ENCODE measurements at regions not wholly inside any gene's neighbourhood (a gene's known extent, or its start where the extent isn't known, plus 50 kb on each side); places are given as distances from the start of the nearest gene placed in this dataset.
"Not testable (repeated sequence)": the region's sequence is repeated elsewhere in the genome, so short reads cannot be mapped to it uniquely, and the experiment has no call there.

DNA sequence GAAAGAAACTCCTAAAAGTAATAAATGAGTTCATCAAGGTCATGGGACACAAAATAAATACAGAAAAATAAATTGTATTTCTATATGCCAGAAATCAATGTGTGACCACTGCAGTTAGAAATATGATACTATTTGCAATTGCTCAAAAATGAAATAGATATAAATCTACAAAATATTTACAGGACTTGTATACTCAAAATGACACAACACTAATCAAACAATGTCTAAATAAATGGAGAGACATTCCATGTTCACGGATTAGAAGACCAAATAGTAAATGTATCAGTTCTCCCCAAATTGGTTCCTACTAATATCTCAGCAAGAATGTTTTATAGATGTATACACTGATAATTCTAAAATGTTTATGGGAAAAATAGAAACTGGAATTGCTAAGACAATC, 345.3 kb downstream of the NR2F1-AS1 start:
- H3K4me3 ChIP-seq (ENCODE audit: low read depth, low read length): no peak overlapping the region
- DNase-seq (ENCODE audit: low read depth): no peak
- TF ChIP-seq, protein P1, sequence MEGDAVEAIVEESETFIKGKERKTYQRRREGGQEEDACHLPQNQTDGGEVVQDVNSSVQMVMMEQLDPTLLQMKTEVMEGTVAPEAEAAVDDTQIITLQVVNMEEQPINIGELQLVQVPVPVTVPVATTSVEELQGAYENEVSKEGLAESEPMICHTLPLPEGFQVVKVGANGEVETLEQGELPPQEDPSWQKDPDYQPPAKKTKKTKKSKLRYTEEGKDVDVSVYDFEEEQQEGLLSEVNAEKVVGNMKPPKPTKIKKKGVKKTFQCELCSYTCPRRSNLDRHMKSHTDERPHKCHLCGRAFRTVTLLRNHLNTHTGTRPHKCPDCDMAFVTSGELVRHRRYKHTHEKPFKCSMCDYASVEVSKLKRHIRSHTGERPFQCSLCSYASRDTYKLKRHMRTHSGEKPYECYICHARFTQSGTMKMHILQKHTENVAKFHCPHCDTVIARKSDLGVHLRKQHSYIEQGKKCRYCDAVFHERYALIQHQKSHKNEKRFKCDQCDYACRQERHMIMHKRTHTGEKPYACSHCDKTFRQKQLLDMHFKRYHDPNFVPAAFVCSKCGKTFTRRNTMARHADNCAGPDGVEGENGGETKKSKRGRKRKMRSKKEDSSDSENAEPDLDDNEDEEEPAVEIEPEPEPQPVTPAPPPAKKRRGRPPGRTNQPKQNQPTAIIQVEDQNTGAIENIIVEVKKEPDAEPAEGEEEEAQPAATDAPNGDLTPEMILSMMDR (conservative IDR thresholded peaks at IDR 0.05; ENCODE audit: low read depth, low read length): no peak

- H3K4me3 ChIP-seq (ENCODE audit: low read depth, low read length): no peak overlapping the region
- TF ChIP-seq, protein P1 (conservative IDR thresholded peaks at IDR 0.05; ENCODE audit: low read depth, low read length): no peak
- no peak for DNase-seq (ENCODE audit: low read depth)
Observed at GRCh38 chr5:93226202-93226735, 354.8 kb downstream of the NR2F1-AS1 start.

GRCh38 chr5:93225748-93226147, 355.3 kb downstream of the NR2F1-AS1 start:
- TF ChIP-seq, protein P1 (conservative IDR thresholded peaks at IDR 0.05; ENCODE audit: low read depth, low read length): no peak
- H3K4me3 ChIP-seq (ENCODE audit: low read depth, low read length): no peak overlapping the region
- no peak for DNase-seq (ENCODE audit: low read depth)

DNA sequence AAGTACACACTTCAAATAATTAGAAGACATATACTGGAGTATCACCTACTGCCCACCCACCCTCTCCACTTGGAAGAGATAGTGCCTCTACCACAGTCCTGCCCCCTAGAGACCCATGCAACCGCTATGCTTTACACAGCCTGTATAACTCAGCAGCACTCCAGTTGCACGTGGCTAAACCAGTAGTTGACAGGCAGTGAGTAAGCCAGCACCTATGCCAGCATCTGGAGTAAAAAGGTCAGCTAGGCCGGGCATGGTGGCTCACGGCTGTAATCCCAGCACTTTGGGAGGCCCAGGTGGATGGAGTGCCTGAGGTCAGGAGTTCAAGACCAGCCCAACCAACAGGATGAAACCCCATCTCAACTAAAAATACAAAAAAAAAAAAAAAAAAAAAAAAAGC, 356.4 kb downstream of the NR2F1-AS1 start:
- TF ChIP-seq, protein P1 (conservative IDR thresholded peaks at IDR 0.05; ENCODE audit: low read depth, low read length): no peak
- DNase-seq (ENCODE audit: low read depth): no peak
- H3K4me3 ChIP-seq (ENCODE audit: low read depth, low read length): no peak overlapping the region

- H3K4me3 ChIP-seq (ENCODE audit: low read depth, low read length): no peak overlapping the region
- no peak for DNase-seq (ENCODE audit: low read depth)
- TF ChIP-seq, protein P1 (conservative IDR thresholded peaks at IDR 0.05; ENCODE audit: low read depth, low read length): no peak
Observed at GRCh38 chr5:93221773-93222172, 359.2 kb downstream of the NR2F1-AS1 start.

- H3K4me3 ChIP-seq (ENCODE audit: low read depth, low read length): no peak overlapping the region
- TF ChIP-seq, protein P1 (conservative IDR thresholded peaks at IDR 0.05; ENCODE audit: low read depth, low read length): no peak
- no peak for DNase-seq (ENCODE audit: low read depth)
Observed at GRCh38 chr5:93220431-93220830, 360.6 kb downstream of the NR2F1-AS1 start.

DNA sequence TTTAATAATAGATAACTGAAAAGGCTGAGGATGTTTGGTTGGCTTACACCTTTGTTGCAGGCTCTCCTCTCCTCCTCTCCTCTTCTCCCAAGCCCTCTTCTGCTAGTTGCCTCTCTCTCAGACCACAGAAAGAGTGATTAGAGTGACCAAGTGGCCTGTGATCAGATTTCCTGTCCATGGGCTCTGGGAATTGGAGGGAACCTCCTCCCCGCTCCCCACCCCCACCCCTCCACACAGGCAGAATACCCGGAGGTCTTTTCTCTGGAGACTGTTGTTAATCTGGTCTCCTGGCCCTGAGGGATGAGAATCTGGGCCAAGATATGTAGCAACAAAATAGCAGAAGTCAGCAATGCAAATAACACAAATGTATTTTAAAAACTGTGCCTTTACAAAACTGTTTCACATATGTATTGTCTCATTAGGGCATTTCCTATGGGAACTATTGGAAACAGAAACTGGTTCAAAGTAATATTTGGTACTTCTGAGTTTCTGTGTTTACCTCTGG, 361.3 kb downstream of the NR2F1-AS1 start:
- no peak overlapping the region for H3K4me3 ChIP-seq (ENCODE audit: low read depth, low read length)
- DNase-seq (ENCODE audit: low read depth): no peak
- TF ChIP-seq, protein P1 (conservative IDR thresholded peaks at IDR 0.05; ENCODE audit: low read depth, low read length): no peak

DNA sequence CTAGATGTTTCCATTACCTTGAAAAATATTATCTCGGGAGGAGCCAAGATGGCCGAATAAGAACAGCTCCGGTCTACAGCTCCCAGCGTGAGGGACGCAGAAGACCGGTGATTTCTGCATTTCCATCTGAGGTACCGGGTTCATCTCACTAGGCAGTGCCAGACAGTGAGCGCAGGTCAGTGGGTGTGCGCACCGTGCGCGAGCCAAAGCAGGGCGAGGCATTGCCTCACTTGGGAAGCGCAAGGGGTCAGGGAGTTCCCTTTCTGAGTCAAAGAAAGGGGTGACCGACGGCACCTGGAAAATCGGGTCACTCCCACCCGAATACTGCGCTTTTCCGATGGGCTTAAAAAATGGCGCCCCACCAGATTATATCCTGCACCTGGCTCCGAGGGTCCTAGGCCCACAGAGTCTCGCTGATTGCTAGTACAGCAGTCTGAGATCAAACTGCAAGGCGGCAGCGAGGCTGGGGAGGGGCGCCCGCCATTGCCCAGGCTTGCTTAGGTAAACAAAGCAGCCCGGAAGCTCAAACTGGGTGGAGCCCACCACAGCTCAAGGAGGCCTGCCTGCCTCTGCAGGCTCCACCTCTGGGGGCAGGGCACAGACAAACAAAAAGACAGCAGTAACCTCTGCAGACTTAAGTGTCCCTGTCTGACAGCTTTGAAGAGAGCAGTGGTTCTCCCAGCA, 367.8 kb downstream of the NR2F1-AS1 start:
- not testable (repeated sequence) for H3K4me3 ChIP-seq (ENCODE audit: low read depth, low read length); DNase-seq (ENCODE audit: low read depth)

Measured in epithelial cell of proximal tubule (primary cell).